ENCODE measurements at regions not wholly inside any gene's neighbourhood (a gene's known extent, or its start where the extent isn't known, plus 50 kb on each side); places are given as distances from the start of the nearest gene placed in this dataset.

- TF ChIP-seq CTCF (conservative IDR thresholded peaks at IDR 0.05): no peak
- no peaks in the 10 kb centered on the region for H3K27me3 Mint-ChIP-seq (ENCODE audit: low read depth)
- no peaks in the 10 kb centered on the region for H3K36me3 Mint-ChIP-seq (ENCODE audit: low read depth)
- H3K4me1 Mint-ChIP-seq: peaks cover 22% of the 10 kb centered on the region
- H3K9me3 Mint-ChIP-seq: peaks cover 6% of the 10 kb centered on the region
- H3K4me3 Mint-ChIP-seq: no peak overlapping the region
- no peak for DNase-seq (ENCODE audit: low read depth, low spot score)
- H3K27ac Mint-ChIP-seq (ENCODE audit: unreplicated experiment): no peak overlapping the region
Measured at GRCh38 chr12:93195511-93195910, 182.2 kb upstream of the NUDT4 start.

GRCh38 chr12:93197067-93197593, 180.6 kb upstream of the NUDT4 start:
- Mint-ChIP-seq H3K4me1 (peaks cover 25% of the 10 kb centered on the region), H3K36me3 (ENCODE audit: low read depth) (no peaks in the 10 kb centered on the region), H3K9me3 (peaks cover 6% of the 10 kb centered on the region), H3K27ac (ENCODE audit: unreplicated experiment) (no peak overlapping the region), H3K27me3 (ENCODE audit: low read depth) (no peaks in the 10 kb centered on the region), H3K4me3 (no peak overlapping the region)
- DNase-seq (ENCODE audit: low read depth, low spot score): no peak
- no peak for TF ChIP-seq CTCF (conservative IDR thresholded peaks at IDR 0.05)

- H3K36me3 Mint-ChIP-seq (ENCODE audit: low read depth): no peaks in the 10 kb centered on the region
- DNase-seq (ENCODE audit: low read depth, low spot score): no peak
- peaks cover 6% of the 10 kb centered on the region for H3K9me3 Mint-ChIP-seq
- H3K4me1 Mint-ChIP-seq: peaks cover 25% of the 10 kb centered on the region
- H3K27ac Mint-ChIP-seq (ENCODE audit: unreplicated experiment): no peak overlapping the region
- no peak overlapping the region for H3K4me3 Mint-ChIP-seq
- no peak for TF ChIP-seq CTCF (conservative IDR thresholded peaks at IDR 0.05)
- no peaks in the 10 kb centered on the region for H3K27me3 Mint-ChIP-seq (ENCODE audit: low read depth)
Measured at GRCh38 chr12:93198086-93198485, 179.6 kb upstream of the NUDT4 start.

- H3K27me3 Mint-ChIP-seq (ENCODE audit: low read depth): no peaks in the 10 kb centered on the region
- no peak overlapping the region for H3K4me3 Mint-ChIP-seq
- H3K4me1 Mint-ChIP-seq: peaks cover 25% of the 10 kb centered on the region
- H3K9me3 Mint-ChIP-seq: no peaks in the 10 kb centered on the region
- TF ChIP-seq CTCF (conservative IDR thresholded peaks at IDR 0.05): no peak
- no peaks in the 10 kb centered on the region for H3K36me3 Mint-ChIP-seq (ENCODE audit: low read depth)
- H3K27ac Mint-ChIP-seq (ENCODE audit: unreplicated experiment): no peak overlapping the region
- DNase-seq (ENCODE audit: low read depth, low spot score): no peak
Measured at GRCh38 chr12:93199831-93200236, 177.9 kb upstream of the NUDT4 start.

GRCh38 chr12:93200291-93200917, 177.3 kb upstream of the NUDT4 start:
- Mint-ChIP-seq H3K27ac (ENCODE audit: unreplicated experiment) (peak overlapping the region; percentile 12), H3K9me3 (no peaks in the 10 kb centered on the region), H3K4me1 (peaks cover 25% of the 10 kb centered on the region), H3K4me3 (no peak overlapping the region), H3K36me3 (ENCODE audit: low read depth) (no peaks in the 10 kb centered on the region), H3K27me3 (ENCODE audit: low read depth) (no peaks in the 10 kb centered on the region)
- no peak for DNase-seq (ENCODE audit: low read depth, low spot score)
- TF ChIP-seq CTCF (conservative IDR thresholded peaks at IDR 0.05): no peak
